GM15510 (cell line): ENCODE measurements at regions not wholly inside any gene's neighbourhood (a gene's known extent, or its start where the extent isn't known, plus 50 kb on each side); places are given as distances from the start of the nearest gene placed in this dataset.

ENCODE experiments used
- POLR2A ChIP-seq: IDR thresholded peaks from 3 replicates; pipeline ENCODE4 v1.6.1; 2011; ENCODE audit warnings: borderline replicate concordance; ENCODE audit not compliant: insufficient read length; ENCODE audit errors: extremely low read depth

DNA sequence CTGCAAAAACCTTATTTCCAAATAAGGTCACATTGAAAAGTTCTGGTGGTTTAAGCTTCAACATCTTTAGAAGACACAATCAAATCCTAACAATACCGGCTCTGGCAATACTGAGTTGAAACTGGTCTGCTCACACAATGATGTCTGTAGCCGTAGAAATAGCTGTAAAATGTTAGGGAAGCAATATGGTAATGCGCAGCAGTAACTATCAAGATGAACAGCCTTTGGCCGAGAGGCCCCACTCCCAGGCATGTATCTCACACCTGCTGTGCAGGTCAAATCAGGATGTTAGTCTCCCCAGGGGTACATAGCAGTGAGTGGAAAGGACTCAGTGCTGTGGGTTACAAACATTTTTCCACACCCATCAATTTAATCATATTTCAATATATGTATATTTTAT lies 207.1 kb downstream of the KATNAL1 start:
- TF ChIP-seq POLR2A, result no peak

DNA sequence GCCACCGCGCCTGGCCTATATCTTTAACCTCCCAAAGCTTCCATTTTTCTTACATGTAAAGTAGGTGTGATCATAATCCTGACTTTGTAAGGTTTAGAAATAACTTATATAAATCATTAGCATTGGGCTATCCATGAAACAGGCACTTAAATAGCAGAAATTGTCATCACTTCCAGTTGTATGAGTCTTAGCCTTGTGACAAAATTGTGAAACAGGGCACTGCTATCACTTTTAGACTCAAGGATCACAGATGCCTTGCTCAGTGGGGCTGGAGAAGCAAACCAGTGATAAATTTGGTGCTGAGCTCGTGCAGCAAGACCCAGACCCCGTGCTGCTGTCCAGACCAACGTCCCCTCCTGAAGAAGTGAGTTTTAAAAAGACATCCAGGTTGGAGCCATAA lies 209.7 kb downstream of the KATNAL1 start:
- no peak for TF ChIP-seq POLR2A

DNA sequence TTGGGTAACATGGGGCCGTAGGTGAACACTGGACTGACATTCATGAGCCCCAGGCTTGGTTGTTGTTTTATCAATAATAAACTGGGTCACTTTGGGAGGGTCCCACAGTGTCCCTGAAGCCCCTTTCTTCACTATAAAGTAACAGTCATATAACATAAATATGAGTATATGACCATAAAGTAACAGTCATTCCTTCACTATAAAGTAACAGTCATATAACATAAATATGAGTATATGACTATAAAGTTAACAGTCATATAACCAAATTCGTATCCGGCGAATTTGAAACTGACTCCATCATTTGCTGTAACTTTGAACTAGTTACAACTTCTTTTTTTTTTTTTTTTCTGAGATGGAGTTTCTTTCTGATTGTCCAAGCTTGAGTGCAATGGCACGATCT lies 210.3 kb downstream of the KATNAL1 start:
- no peak for TF ChIP-seq POLR2A

DNA sequence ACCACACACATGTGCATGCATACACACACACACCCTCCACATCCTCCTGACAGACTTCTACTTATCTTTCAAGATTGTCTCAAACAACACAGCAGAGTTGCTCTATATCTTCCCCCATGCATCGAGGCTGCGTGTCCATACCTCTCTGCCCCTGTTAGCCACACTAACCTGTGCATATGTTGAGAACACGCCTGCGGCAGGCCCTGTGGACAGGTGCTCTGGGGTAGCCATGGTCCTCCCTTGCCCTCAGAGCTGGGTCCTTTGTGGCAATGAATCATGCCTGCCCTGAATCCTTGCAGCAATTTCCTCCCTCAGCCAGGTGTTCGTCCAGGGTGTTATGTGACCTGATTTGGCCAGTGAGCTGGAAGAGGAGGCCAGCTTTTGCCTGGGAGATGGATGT lies 213.3 kb downstream of the KATNAL1 start:
- no peak for TF ChIP-seq POLR2A

DNA sequence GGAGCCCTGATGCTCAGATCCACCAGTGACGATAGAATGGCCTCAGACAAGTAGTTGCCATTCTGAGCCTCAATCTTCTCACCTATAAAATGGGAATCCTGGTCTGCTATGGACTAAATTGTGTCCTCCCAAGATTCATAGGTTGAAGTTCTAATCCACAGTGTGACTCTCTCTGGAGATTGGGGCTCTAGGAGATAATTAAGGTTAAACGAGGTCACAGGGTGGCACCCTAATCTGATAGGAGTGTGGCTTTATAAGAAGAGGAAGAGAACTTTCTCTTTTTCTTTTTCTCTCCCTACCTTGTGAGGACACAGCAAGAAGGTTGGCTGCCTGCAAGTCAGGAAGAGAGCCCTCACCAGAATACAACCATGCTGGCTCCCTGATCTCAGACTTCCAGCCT lies 214.1 kb downstream of the KATNAL1 start:
- TF ChIP-seq POLR2A, result no peak

DNA sequence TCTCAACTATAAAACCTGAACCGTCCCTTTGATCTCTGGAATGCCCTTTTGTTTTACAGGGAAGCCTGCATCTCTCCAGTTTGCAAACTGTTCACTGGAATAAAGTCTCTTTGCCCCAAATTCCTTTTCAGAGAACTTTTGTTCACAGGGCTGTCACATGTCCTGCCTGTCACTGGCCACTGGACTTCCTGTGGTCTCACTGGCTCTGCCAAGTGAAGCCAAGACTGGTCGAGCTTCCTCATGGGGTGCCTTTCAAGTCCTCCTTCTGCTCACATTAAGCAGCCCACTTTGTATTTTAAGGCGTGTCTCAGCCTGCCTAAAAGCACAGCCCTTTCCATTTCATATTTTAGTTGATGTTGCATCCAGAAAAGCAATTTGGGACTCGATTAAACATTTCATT lies 215.7 kb downstream of the KATNAL1 start:
- no peak for TF ChIP-seq POLR2A

DNA sequence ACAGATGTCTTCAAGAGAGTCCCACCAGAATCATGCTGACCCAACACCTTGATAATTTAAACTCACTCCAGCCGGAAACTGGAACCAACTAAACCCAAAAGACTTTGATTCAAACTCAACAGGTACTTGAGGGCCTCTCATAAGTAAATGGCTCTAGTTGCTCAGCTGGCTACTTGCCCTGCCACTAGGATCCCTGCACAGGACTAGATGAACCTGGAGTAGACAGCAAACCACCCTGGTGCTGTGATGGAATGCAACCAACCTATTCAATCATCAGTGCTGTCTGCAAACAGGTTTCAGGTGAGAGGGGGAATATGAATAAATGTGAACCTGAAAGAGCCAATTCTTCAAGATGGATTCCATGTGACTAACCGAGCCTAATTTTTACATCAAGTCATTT lies 216.3 kb downstream of the KATNAL1 start:
- TF ChIP-seq POLR2A, result no peak

DNA sequence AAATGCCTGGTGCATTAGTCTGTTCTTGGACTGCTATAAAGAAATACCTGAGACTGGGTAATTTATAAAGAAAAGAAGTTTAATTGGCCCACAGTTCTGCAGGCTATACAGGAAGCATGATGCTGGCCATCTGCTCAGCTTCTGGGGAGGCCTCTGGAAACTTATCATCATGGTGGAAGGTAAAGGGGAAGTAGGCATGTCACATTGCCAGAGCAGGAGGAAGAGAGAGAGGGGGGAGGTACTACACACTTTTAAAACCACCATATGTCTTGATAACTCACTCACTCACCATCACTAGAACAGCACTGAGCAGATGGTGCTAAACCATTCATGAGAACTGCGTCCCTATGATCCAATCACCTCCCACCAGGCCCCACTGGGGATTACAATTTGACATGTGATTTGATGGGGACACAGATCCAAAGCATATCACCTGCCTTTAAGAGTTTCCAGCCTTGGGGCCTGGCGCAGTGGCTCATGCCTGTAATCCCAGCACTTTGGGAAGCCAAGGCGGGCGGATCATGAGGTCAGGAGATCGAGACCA lies 219.0 kb downstream of the KATNAL1 start:
- no peak for TF ChIP-seq POLR2A

DNA sequence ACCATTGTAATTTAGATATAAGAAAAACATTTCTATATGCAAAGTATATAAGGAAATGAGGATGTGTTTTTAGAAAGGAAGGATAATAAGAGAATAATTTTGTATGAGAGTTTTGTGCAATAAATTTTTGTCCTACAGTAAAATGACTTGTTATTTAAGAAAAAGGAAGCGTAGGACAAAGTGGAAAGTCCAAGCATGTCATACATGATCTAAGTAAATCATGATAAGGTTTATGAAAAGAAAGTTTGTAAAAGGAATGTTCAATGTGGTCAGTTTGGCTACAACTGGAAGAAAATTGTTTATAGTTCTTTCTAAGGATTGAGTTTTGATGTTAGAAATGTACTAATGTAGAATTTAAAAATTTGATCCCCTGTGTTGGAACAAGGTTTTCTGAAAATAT lies 222.3 kb downstream of the KATNAL1 start:
- no peak for TF ChIP-seq POLR2A

DNA sequence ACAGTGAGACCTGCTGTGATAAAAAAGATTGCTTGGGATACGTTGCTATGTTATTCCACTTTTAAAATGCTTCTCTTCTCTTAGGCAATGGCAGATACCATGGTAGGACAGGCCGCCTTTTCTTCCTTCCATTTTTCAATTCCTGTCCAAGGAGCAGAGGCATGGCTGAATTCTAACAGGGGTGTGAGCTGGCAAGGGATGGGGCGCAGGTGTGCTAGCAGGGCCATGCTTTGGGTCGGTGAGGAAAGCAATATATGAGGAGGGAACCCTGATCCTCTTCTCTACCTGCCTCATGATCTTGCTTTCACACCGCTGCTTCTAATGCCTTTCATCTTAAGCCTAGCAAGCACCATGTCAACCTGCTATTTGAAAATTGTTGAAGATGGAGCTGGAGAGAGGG lies 225.0 kb downstream of the KATNAL1 start:
- TF ChIP-seq POLR2A, result no peak

DNA sequence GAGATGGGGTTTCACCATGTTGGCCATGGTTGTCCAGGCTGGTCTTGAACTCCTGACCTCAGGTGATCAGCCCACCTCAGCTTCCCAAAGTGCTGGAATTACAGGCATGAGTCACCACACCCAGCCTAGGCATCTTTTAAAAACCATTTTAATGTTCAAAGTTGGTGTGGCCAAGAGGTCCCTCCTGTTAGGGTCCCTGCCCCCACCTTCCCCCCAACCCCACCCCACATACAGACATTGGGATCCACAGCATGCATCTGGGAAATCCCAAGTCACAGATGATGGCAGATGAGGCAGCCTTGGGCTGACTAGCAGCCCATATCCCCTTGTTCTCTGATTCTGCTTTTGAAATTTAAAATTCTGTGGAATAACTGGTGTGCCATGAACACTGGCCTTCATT lies 226.0 kb downstream of the KATNAL1 start:
- TF ChIP-seq POLR2A, result no peak

DNA sequence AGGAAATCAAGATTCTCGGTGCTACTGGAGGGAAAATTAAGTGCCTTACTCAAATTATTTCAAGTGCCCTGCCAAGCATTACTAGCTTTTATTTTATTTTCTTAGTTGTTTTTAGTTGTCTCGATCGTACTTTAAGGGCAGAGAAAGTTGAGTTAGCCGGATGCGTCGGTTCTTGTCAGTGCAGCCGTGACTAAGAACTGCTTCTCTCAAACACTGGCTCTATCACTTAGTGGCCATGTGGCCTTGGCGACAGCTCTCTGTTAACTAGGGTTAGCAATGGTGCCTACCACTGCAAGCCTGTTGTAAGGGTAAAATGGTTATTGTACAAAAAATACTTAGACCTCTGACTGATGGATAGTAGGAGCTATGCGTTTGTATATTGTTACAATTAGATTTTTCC lies 227.8 kb downstream of the KATNAL1 start:
- TF ChIP-seq POLR2A, result no peak

DNA sequence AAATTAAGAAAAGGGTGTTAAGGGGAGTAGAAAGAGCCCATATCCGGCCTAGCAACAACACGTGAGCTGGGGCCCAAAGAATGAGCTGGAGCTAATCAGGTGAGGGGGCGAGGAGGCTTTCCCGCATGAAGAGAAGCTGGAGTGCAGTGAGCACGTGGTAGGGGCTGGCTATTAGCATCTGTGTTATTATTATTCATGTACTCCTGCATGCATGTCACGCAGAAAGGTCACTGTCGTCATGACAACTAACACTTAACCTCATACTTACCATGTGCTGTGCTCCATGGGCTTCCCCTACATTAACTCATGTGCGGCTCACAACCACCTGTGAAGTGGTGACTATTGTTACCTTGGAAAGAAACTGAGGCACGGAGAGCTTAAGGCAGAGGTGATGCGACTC lies 227.6 kb upstream of the UBL3 start:
- TF ChIP-seq POLR2A, result no peak

DNA sequence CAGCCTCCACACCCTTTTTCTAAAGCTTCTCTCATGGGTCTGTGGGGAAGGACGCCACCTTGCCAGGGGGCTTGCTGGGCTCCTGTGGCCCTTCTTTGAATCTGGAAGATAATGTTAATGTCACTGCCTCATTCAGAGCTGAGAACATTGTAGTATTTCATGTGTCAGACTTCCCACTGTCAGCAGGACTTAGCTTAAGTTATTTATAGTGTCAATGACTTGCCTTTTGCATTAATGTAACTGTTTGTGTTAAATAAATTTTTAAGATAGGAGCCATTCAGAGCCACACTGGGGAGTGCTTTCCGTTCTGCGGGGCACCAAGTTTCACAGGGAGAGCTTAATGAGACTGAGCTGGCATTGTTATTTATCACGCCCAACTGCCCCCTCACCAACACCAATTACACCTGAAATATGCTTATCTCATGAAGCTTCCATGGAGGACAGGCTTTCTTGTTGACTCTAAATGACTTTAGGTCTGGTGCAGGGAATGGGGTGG lies 226.9 kb upstream of the UBL3 start:
- no peak for TF ChIP-seq POLR2A

DNA sequence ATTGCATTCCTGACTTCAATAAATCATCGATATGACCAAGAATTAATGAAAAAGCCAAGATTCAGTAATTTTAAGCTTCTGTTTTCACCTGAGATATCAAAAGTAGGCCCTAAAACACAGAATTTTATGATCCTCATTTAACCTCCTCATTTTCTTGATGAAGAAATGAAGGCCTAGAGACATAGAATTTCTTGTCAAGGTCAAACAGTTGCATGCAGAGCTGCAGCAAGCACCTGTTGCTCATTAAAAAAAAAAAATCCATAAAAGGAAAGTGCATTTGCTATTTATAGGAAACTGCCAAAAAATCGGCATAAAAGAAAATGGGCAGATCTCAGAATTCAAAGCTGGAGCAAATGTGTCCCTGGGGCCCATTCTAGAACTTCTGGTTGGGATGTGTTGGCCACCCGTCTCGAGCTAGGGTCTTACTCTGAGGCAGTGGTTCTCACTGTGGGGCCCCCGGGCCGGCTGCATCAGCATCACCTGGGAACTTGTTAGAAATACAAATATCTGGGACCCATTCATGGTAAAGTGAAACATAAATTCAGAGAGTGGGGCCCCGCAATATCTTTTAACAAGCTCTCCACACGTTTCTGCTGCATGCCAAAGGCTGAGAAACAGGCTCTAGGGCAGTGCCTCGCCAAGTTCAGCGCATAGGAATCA lies 224.7 kb upstream of the UBL3 start:
- TF ChIP-seq POLR2A, result no peak

DNA sequence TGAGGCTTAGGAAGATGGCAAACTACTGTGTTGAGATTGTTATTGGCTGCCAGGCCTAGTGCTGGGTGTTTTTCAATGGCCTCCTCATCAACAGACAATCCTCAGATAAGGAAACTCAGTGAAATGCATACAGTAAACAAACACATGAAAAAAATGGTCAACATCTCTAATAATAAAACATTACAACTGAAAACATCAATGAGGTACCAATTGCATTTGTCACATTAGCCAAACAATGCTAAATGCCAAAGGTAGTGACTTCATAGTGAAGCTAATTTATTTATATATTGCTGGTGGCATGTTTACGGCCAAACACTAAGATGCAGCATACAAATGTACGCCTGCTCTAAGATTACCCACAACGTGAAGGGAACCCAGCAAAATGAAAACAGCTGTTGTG lies 224.0 kb upstream of the UBL3 start:
- no peak for TF ChIP-seq POLR2A

DNA sequence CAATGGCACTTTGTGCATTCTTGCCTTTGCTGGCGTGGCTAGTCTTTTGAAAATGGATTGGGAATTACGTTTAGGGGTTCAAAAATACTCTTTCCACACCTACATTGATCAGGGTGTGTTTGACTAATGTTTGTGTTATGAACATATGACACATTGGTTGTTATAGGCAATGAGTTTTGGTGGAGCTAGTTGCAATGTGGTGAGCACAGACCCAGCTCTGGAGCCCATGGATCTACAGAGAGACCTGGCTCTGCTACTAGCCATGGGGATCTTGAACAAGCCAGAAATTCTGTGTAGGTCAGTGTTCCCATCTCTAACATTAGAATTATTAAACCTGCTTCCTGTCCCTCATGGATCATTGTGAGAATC lies 222.4 kb upstream of the UBL3 start:
- TF ChIP-seq POLR2A, result no peak

DNA sequence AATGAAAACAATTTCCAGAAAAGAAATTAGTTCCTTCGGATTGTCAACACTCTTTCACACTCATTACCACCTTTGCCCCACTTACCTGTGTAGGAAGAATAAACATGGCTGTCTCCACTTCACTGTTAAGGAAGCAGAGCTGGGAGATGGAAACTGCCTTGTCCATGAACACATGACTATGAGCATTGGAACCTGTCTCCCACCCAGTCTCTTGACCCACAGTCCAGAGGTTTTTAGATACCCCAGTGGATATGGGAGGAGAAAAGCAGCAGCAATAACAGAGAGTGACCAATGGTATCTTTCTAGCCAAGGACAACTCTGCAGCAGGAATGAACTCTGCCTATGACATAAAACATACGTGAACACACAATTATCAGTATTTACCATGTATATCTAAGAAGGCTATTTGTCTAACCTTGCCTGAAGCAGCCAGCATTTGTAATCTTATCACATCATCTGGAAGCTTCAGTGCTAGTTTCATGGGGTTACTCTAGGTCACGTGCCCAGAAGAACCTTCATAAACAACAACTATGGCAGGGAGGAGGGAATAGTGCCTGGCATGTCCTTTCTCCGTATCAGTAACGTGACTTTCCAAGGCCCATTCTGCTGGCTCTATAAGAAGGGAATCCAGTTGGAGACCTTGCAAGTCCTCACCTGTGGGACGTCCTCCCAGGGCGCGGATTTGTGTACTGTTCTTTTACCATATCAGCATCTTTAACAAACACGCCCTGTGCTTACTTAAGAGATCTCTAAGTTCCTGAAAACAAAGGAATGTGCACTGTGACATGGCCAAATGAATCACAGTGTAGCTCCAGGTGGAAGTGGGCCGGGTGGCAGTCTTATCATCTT lies 221.8 kb upstream of the UBL3 start:
- TF ChIP-seq POLR2A, result no peak
